Transverse colon (tissue), 4 donors: ENCODE measurements at regions not wholly inside any gene's neighbourhood (a gene's known extent, or its start where the extent isn't known, plus 50 kb on each side); places are given as distances from the start of the nearest gene placed in this dataset.

Experiments
- POLR2A ChIP-seq: fragments of 450-650 bp; IDR thresholded peaks from one replicate; pipeline ENCODE4 v1.6.1; 2016; ENCODE audit warnings: antibody characterized with exemption, mild to moderate bottlenecking, moderate library complexity
- POLR2AphosphoS5 ChIP-seq, 3 donors: sonication (generic); formaldehyde crosslinking; IDR thresholded peaks; one replicate each; pipeline ENCODE4 v1.6.1; 2016; ENCODE audit warnings: antibody characterized with exemption in 3 of 3
- TF ChIP-seq, protein P1 (sequence below), 5 experiments: fragments of 200-600 bp in 3 of 5; fragments of 450-650 bp in 2 of 5; sonication (generic) in 3 of 5; IDR thresholded peaks; 1 replicate in 2 of 5; 2 replicates in 3 of 5; pipeline ENCODE4 v1.5.1; 2016 to 2017; ENCODE audit warnings: antibody characterized with exemption in 5 of 5, inconsistent platforms in 3 of 5, mild to moderate bottlenecking in 2 of 5, moderate library complexity in 1 of 5

DNA sequence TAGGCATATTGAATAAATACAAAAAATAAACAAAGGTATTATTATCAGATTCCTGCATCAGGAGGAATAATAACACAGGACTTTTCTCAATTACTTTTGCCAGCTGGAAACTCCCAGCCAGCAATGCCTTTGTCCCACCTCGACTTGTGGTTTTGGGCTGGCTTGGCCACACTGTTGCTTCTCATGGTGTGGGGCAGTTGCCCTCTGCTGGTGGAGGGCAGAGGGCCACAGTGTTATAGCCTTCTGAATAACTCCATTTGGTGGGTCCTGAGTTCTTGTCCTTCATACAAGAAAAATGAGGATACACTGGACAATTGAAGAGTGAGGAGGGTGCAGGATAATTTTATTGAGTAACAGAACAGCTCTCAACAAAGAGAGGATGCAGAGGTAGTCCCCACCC, 1206.0 kb upstream of the ADGRL3 start:
- TF ChIP-seq, protein P1, sequence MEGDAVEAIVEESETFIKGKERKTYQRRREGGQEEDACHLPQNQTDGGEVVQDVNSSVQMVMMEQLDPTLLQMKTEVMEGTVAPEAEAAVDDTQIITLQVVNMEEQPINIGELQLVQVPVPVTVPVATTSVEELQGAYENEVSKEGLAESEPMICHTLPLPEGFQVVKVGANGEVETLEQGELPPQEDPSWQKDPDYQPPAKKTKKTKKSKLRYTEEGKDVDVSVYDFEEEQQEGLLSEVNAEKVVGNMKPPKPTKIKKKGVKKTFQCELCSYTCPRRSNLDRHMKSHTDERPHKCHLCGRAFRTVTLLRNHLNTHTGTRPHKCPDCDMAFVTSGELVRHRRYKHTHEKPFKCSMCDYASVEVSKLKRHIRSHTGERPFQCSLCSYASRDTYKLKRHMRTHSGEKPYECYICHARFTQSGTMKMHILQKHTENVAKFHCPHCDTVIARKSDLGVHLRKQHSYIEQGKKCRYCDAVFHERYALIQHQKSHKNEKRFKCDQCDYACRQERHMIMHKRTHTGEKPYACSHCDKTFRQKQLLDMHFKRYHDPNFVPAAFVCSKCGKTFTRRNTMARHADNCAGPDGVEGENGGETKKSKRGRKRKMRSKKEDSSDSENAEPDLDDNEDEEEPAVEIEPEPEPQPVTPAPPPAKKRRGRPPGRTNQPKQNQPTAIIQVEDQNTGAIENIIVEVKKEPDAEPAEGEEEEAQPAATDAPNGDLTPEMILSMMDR (IDR thresholded peaks at IDR 0.05), result no peak
- TF ChIP-seq POLR2AphosphoS5 (IDR thresholded peaks at IDR 0.05) (no peak), POLR2A (no peak)
